Stimulated activated memory B cell treated with anti-CD40 and anti-IgM and Interleukin-4, amounts not matched to agents 10 μg/mL and 1 μg/mL and 100 μg/mL, for 72 hours (primary cell): ENCODE measurements at regions not wholly inside any gene's neighbourhood (a gene's known extent, or its start where the extent isn't known, plus 50 kb on each side); places are given as distances from the start of the nearest gene placed in this dataset.
A peak's percentile ranks its signal among the peaks of the same experiment; 100 is the strongest.

Experiments used
- ATAC-seq: fragments of 150-1000 bp; cut with Tn5 transposase; 2 replicates; pipeline ENCODE4 v1.10.0; 2021
- H3K27ac Mint-ChIP-seq: one replicate; pipeline ENCODE4 v1.8.0; 2022; ENCODE audit warnings: mild to moderate bottlenecking, mixed read lengths
- H3K27me3 Mint-ChIP-seq: one replicate; pipeline ENCODE4 v1.8.0; 2022; ENCODE audit warnings: mixed read lengths
- H3K36me3 Mint-ChIP-seq: one replicate; pipeline ENCODE4 v1.8.0; 2022; ENCODE audit warnings: mixed read lengths
- H3K4me1 Mint-ChIP-seq: one replicate; pipeline ENCODE4 v1.8.0; 2022; ENCODE audit warnings: mixed read lengths
- H3K4me3 Mint-ChIP-seq: one replicate; pipeline ENCODE4 v1.8.0; 2022; ENCODE audit warnings: mild to moderate bottlenecking, moderate library complexity, mixed read lengths
- H3K9me3 Mint-ChIP-seq: one replicate; pipeline ENCODE4 v1.8.0; 2022; ENCODE audit warnings: mixed read lengths

GRCh38 chr2:234344012-234344411, 152.9 kb downstream of the ARL4C start:
- no peak for ATAC-seq
- Mint-ChIP-seq H3K27me3 (peaks cover 12% of the 10 kb centered on the region), H3K4me1 (peaks cover 19% of the 10 kb centered on the region), H3K4me3 (no peak overlapping the region), H3K36me3 (peaks cover 2% of the 10 kb centered on the region), H3K27ac (no peak overlapping the region), H3K9me3 (peaks cover 3% of the 10 kb centered on the region)

- Mint-ChIP-seq H3K27ac (no peak overlapping the region), H3K4me3 (no peak overlapping the region)
- ATAC-seq = no peak
Observed at GRCh38 chr2:234343372-234343771, 153.5 kb downstream of the ARL4C start.

GRCh38 chr2:234341306-234341985, 155.4 kb downstream of the ARL4C start:
- no peak for ATAC-seq
- Mint-ChIP-seq H3K27ac (no peak overlapping the region), H3K36me3 (peaks cover 4% of the 10 kb centered on the region), H3K4me1 (peaks cover 11% of the 10 kb centered on the region), H3K4me3 (no peak overlapping the region), H3K9me3 (peaks cover 5% of the 10 kb centered on the region), H3K27me3 (peaks cover 27% of the 10 kb centered on the region)

More at GRCh38 chr2:234343372-234343771, 153.5 kb downstream of the ARL4C start:
- Mint-ChIP-seq H3K36me3 (peaks cover 4% of the 10 kb centered on the region), H3K4me1 (peaks cover 17% of the 10 kb centered on the region), H3K9me3 (peaks cover 5% of the 10 kb centered on the region), H3K27me3 (peaks cover 13% of the 10 kb centered on the region)

GRCh38 chr2:234339501-234339900, 157.4 kb downstream of the ARL4C start:
- Mint-ChIP-seq H3K36me3 (peaks cover 4% of the 10 kb centered on the region), H3K4me1 (peaks cover 10% of the 10 kb centered on the region), H3K27me3 (peaks cover 29% of the 10 kb centered on the region), H3K9me3 (peaks cover 5% of the 10 kb centered on the region), H3K4me3 (no peak overlapping the region), H3K27ac (no peak overlapping the region)
- ATAC-seq = no peak

- no peak overlapping the region for H3K27ac Mint-ChIP-seq
- no peak overlapping the region for H3K4me3 Mint-ChIP-seq
- H3K27me3 Mint-ChIP-seq = peaks cover 24% of the 10 kb centered on the region
Observed at GRCh38 chr2:234339011-234339410, 157.9 kb downstream of the ARL4C start.

GRCh38 chr2:234335661-234336228, 161.1 kb downstream of the ARL4C start:
- Mint-ChIP-seq H3K4me1 (peaks cover 30% of the 10 kb centered on the region), H3K36me3 (peaks cover 4% of the 10 kb centered on the region), H3K27me3 (peaks cover 37% of the 10 kb centered on the region), H3K4me3 (no peak overlapping the region), H3K27ac (peak overlapping the region; percentile 74), H3K9me3 (peaks cover 5% of the 10 kb centered on the region)
- peak; percentile 71 for ATAC-seq

More at GRCh38 chr2:234339011-234339410, 157.9 kb downstream of the ARL4C start:
- H3K4me1 Mint-ChIP-seq = peaks cover 7% of the 10 kb centered on the region
- H3K36me3 Mint-ChIP-seq = peaks cover 4% of the 10 kb centered on the region
- H3K9me3 Mint-ChIP-seq = peaks cover 5% of the 10 kb centered on the region
- no peak for ATAC-seq

- peaks cover 37% of the 10 kb centered on the region for H3K27me3 Mint-ChIP-seq
- peaks cover 4% of the 10 kb centered on the region for H3K36me3 Mint-ChIP-seq
- H3K4me1 Mint-ChIP-seq = peaks cover 30% of the 10 kb centered on the region
- H3K4me3 Mint-ChIP-seq = no peak overlapping the region
- no peak for ATAC-seq
- H3K27ac Mint-ChIP-seq = no peak overlapping the region
- peaks cover 5% of the 10 kb centered on the region for H3K9me3 Mint-ChIP-seq
Observed at GRCh38 chr2:234334756-234335155, 162.1 kb downstream of the ARL4C start.

- Mint-ChIP-seq H3K27me3 (peaks cover 37% of the 10 kb centered on the region), H3K9me3 (peaks cover 3% of the 10 kb centered on the region), H3K36me3 (peaks cover 3% of the 10 kb centered on the region), H3K4me3 (no peak overlapping the region), H3K27ac (no peak overlapping the region), H3K4me1 (peaks cover 30% of the 10 kb centered on the region)
- no peak for ATAC-seq
Observed at GRCh38 chr2:234334151-234334550, 162.7 kb downstream of the ARL4C start.

- no peak for ATAC-seq
- H3K27ac Mint-ChIP-seq = no peak overlapping the region
- H3K27me3 Mint-ChIP-seq = peaks cover 37% of the 10 kb centered on the region
- peaks cover 30% of the 10 kb centered on the region for H3K4me1 Mint-ChIP-seq
- no peak overlapping the region for H3K4me3 Mint-ChIP-seq
- H3K9me3 Mint-ChIP-seq = no peaks in the 10 kb centered on the region
- H3K36me3 Mint-ChIP-seq = no peaks in the 10 kb centered on the region
Observed at GRCh38 chr2:234333168-234334130, 163.4 kb downstream of the ARL4C start.

- Mint-ChIP-seq H3K36me3 (no peaks in the 10 kb centered on the region), H3K27ac (peak overlapping the region; percentile 13), H3K4me3 (no peak overlapping the region), H3K9me3 (no peaks in the 10 kb centered on the region), H3K27me3 (peaks cover 26% of the 10 kb centered on the region), H3K4me1 (peaks cover 40% of the 10 kb centered on the region)
- ATAC-seq = no peak
Observed at GRCh38 chr2:234331966-234332365, 164.9 kb downstream of the ARL4C start.

GRCh38 chr2:234331566-234331965, 165.3 kb downstream of the ARL4C start:
- peaks cover 22% of the 10 kb centered on the region for H3K27me3 Mint-ChIP-seq
- peak; percentile 60 for ATAC-seq
- H3K27ac Mint-ChIP-seq = no peak overlapping the region

GRCh38 chr2:234330902-234331301, 166.0 kb downstream of the ARL4C start:
- peaks cover 37% of the 10 kb centered on the region for H3K4me1 Mint-ChIP-seq
- no peaks in the 10 kb centered on the region for H3K36me3 Mint-ChIP-seq
- no peak overlapping the region for H3K27ac Mint-ChIP-seq
- no peaks in the 10 kb centered on the region for H3K9me3 Mint-ChIP-seq
- no peak overlapping the region for H3K4me3 Mint-ChIP-seq
- peaks cover 18% of the 10 kb centered on the region for H3K27me3 Mint-ChIP-seq
- no peak for ATAC-seq

More at GRCh38 chr2:234331566-234331965, 165.3 kb downstream of the ARL4C start:
- no peaks in the 10 kb centered on the region for H3K9me3 Mint-ChIP-seq
- no peak overlapping the region for H3K4me3 Mint-ChIP-seq
- H3K4me1 Mint-ChIP-seq = peaks cover 41% of the 10 kb centered on the region
- no peaks in the 10 kb centered on the region for H3K36me3 Mint-ChIP-seq

- Mint-ChIP-seq H3K27me3 (peaks cover 14% of the 10 kb centered on the region), H3K27ac (no peak overlapping the region), H3K9me3 (no peaks in the 10 kb centered on the region), H3K4me1 (peaks cover 34% of the 10 kb centered on the region), H3K4me3 (no peak overlapping the region), H3K36me3 (no peaks in the 10 kb centered on the region)
- ATAC-seq = no peak
Observed at GRCh38 chr2:234329202-234329960, 167.5 kb downstream of the ARL4C start.

- Mint-ChIP-seq H3K9me3 (no peaks in the 10 kb centered on the region), H3K27ac (no peak overlapping the region), H3K36me3 (no peaks in the 10 kb centered on the region), H3K4me1 (peaks cover 42% of the 10 kb centered on the region), H3K27me3 (peaks cover 14% of the 10 kb centered on the region), H3K4me3 (no peak overlapping the region)
- ATAC-seq = peak; percentile 9
Observed at GRCh38 chr2:234328444-234328990, 168.4 kb downstream of the ARL4C start.
